Endothelial cell (in vitro differentiated cells): ENCODE measurements at regions not wholly inside any gene's neighbourhood (a gene's known extent, or its start where the extent isn't known, plus 50 kb on each side); places are given as distances from the start of the nearest gene placed in this dataset.

Experiments
- DNase-seq: peaks from one replicate; pipeline ENCODE4 v3.0.0; 2021; ENCODE audit warnings: low spot score
- H3K27ac Mint-ChIP-seq: one replicate; pipeline ENCODE4 v1.8.0; 2021; ENCODE audit warnings: mixed read lengths, inconsistent platforms; ENCODE audit not compliant: unreplicated experiment
- H3K27me3 Mint-ChIP-seq: one replicate; pipeline ENCODE4 v1.8.0; 2021; ENCODE audit warnings: mild to moderate bottlenecking, moderate library complexity, mixed read lengths, inconsistent platforms; ENCODE audit not compliant: unreplicated experiment
- H3K36me3 Mint-ChIP-seq: one replicate; pipeline ENCODE4 v1.8.0; 2021; ENCODE audit warnings: mild to moderate bottlenecking, low read depth, mixed read lengths, inconsistent platforms; ENCODE audit not compliant: unreplicated experiment
- H3K4me1 Mint-ChIP-seq: one replicate; pipeline ENCODE4 v1.8.0; 2021; ENCODE audit warnings: mild to moderate bottlenecking, mixed read lengths, inconsistent platforms; ENCODE audit not compliant: unreplicated experiment
- H3K4me3 Mint-ChIP-seq: one replicate; pipeline ENCODE4 v1.8.0; 2021; ENCODE audit warnings: mild to moderate bottlenecking, mixed read lengths, inconsistent platforms; ENCODE audit not compliant: unreplicated experiment
- H3K9me3 Mint-ChIP-seq: one replicate; pipeline ENCODE4 v1.8.0; 2021; ENCODE audit warnings: mixed read lengths, inconsistent platforms; ENCODE audit not compliant: unreplicated experiment
- CTCF ChIP-seq: fragments of 200-600 bp; sonication (generic); IDR thresholded peaks from one replicate; pipeline ENCODE4 v1.5.0; 2021; ENCODE audit warnings: antibody characterized with exemption; ENCODE audit not compliant: unreplicated experiment

- H3K4me3 Mint-ChIP-seq = no peak overlapping the region
- H3K36me3 Mint-ChIP-seq = peaks cover 5% of the 10 kb centered on the region
- TF ChIP-seq CTCF = no peak
- peaks cover 2% of the 10 kb centered on the region for H3K4me1 Mint-ChIP-seq
- DNase-seq = no peak
- H3K9me3 Mint-ChIP-seq = peaks cover 9% of the 10 kb centered on the region
- H3K27me3 Mint-ChIP-seq = peaks cover 10% of the 10 kb centered on the region
- H3K27ac Mint-ChIP-seq = no peak overlapping the region
Observed at GRCh38 chr2:47651296-47651695, 80.5 kb upstream of the KCNK12 start.

GRCh38 chr2:47650001-47650535 is 79.3 kb upstream of the KCNK12 start:
- H3K4me1 Mint-ChIP-seq = peaks cover 2% of the 10 kb centered on the region
- H3K4me3 Mint-ChIP-seq = no peak overlapping the region
- peaks cover 9% of the 10 kb centered on the region for H3K9me3 Mint-ChIP-seq
- DNase-seq = no peak
- peaks cover 9% of the 10 kb centered on the region for H3K27me3 Mint-ChIP-seq
- TF ChIP-seq CTCF = no peak
- peaks cover 5% of the 10 kb centered on the region for H3K36me3 Mint-ChIP-seq
- no peak overlapping the region for H3K27ac Mint-ChIP-seq

- no peaks in the 10 kb centered on the region for H3K4me1 Mint-ChIP-seq
- H3K27ac Mint-ChIP-seq = no peak overlapping the region
- no peak overlapping the region for H3K4me3 Mint-ChIP-seq
- peaks cover 5% of the 10 kb centered on the region for H3K36me3 Mint-ChIP-seq
- no peak for DNase-seq
- peaks cover 9% of the 10 kb centered on the region for H3K9me3 Mint-ChIP-seq
- peaks cover 8% of the 10 kb centered on the region for H3K27me3 Mint-ChIP-seq
- no peak for TF ChIP-seq CTCF
Observed at GRCh38 chr2:47645246-47645645, 74.5 kb upstream of the KCNK12 start.

GRCh38 chr2:47644351-47644750 is 73.6 kb upstream of the KCNK12 start:
- no peak for TF ChIP-seq CTCF
- Mint-ChIP-seq H3K27me3 (peaks cover 7% of the 10 kb centered on the region), H3K9me3 (peaks cover 9% of the 10 kb centered on the region), H3K27ac (no peak overlapping the region), H3K4me1 (no peaks in the 10 kb centered on the region), H3K36me3 (peaks cover 5% of the 10 kb centered on the region), H3K4me3 (no peak overlapping the region)
- DNase-seq = no peak

- H3K27me3 Mint-ChIP-seq = peaks cover 2% of the 10 kb centered on the region
- no peak overlapping the region for H3K4me3 Mint-ChIP-seq
- no peak for TF ChIP-seq CTCF
- H3K27ac Mint-ChIP-seq = no peak overlapping the region
- no peaks in the 10 kb centered on the region for H3K9me3 Mint-ChIP-seq
- H3K36me3 Mint-ChIP-seq = no peaks in the 10 kb centered on the region
- no peaks in the 10 kb centered on the region for H3K4me1 Mint-ChIP-seq
- DNase-seq = no peak
Observed at GRCh38 chr2:47641366-47641765, 70.6 kb upstream of the KCNK12 start.
